C4-2B (cell line): ENCODE measurements at regions not wholly inside any gene's neighbourhood (a gene's known extent, or its start where the extent isn't known, plus 50 kb on each side); places are given as distances from the start of the nearest gene placed in this dataset.

ENCODE experiments used
- H3K27ac ChIP-seq: fragments of 450-650 bp; 2 replicates; pipeline ENCODE4 v1.5.1; 2017
- CTCF ChIP-seq: fragments of 450-650 bp; conservative IDR thresholded peaks from 2 replicates; pipeline ENCODE4 v1.5.1; 2017; ENCODE audit warnings: mild to moderate bottlenecking
- ZFX ChIP-seq: fragments of 450-650 bp; IDR thresholded peaks from 2 replicates; pipeline ENCODE4 v1.6.1; 2017

- TF ChIP-seq CTCF = no peak
- TF ChIP-seq ZFX = no peak
- H3K27ac ChIP-seq = no peak overlapping the region
These were observed 449.6 kb upstream of the CDH20 start for GRCh38 chr18:60883587-60883986.

DNA sequence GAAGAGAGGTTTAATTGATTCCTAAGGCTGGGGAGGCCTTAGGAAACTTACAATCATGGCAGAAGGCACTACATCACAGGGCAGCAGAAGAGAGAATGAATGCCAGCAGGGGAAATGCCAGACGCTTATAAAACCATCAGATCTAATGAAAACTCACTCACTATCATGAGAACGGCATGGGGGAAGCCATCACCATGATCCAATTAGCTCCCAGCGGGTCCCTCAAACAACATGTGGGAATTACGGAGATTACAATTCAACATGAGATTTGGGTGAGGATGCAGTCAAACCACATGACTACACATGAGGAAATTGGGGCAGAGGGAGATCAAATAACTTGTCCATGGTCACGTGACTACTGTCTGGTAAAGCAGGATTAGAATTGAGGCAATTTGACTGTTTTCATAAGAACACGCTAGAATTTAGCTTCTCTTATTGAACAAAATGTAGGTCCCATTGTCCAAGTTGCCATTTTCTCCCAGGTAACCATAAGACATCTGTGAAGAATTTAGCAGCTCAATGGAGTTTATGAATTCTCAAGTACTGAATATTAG is 445.1 kb upstream of the CDH20 start:
- TF ChIP-seq ZFX = no peak
- no peak overlapping the region for H3K27ac ChIP-seq

GRCh38 chr18:60889442-60889841 is 443.8 kb upstream of the CDH20 start:
- TF ChIP-seq CTCF = no peak
- TF ChIP-seq ZFX = no peak
- no peak overlapping the region for H3K27ac ChIP-seq

DNA sequence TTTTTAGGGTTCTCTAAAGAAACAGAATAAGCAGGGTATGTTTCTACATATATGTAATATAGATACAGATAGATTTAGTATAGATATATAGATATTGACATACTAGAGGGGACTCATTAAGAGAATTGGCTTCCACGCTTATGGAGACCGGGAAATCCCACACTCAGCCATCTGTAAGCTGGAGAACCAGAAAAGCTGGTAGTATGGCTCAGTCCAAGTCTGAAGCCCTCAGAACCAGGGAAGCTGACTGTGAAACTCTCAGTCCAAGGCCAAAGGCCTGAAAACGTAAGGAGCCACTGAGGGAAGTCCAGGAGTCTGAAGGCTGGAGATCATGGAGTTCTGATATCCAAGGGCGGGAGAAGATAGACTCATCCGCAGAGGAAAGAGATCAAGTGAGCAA is 441.3 kb upstream of the CDH20 start:
- no peak overlapping the region for H3K27ac ChIP-seq
- TF ChIP-seq CTCF = no peak
- no peak for TF ChIP-seq ZFX

GRCh38 chr18:60892441-60892840 is 440.8 kb upstream of the CDH20 start:
- no peak overlapping the region for H3K27ac ChIP-seq
- TF ChIP-seq CTCF = no peak
- no peak for TF ChIP-seq ZFX

- H3K27ac ChIP-seq = no peak overlapping the region
- TF ChIP-seq CTCF (no peak), ZFX (no peak)
These were observed 440.4 kb upstream of the CDH20 start for GRCh38 chr18:60892855-60893254.

GRCh38 chr18:60893355-60894097 is 439.7 kb upstream of the CDH20 start:
- no peak for TF ChIP-seq ZFX
- no peak for TF ChIP-seq CTCF
- H3K27ac ChIP-seq = no peak overlapping the region
